ENCODE measurements at regions not wholly inside any gene's neighbourhood (a gene's known extent, or its start where the extent isn't known, plus 50 kb on each side); places are given as distances from the start of the nearest gene placed in this dataset.

DNA sequence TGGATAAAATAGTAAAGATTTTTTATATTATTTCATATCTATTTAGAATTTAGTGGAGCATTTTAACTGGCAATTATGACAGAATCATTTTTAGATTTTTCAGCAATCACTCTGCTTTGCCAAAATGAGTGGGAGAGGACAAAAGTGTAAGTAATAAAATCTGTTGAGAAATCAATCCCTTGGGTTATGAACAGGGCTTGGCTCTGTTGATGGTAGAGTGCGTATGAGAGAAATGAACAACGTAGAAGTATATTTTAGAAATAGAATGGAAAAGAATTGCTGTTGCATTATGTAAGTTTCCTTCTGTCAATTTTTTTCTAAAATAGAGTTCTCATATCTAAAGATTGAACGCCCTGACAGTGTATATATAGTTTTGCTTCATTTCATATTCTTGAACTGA lies 154.1 kb upstream of the PRDM9 start:
- TF ChIP-seq, protein P1, sequence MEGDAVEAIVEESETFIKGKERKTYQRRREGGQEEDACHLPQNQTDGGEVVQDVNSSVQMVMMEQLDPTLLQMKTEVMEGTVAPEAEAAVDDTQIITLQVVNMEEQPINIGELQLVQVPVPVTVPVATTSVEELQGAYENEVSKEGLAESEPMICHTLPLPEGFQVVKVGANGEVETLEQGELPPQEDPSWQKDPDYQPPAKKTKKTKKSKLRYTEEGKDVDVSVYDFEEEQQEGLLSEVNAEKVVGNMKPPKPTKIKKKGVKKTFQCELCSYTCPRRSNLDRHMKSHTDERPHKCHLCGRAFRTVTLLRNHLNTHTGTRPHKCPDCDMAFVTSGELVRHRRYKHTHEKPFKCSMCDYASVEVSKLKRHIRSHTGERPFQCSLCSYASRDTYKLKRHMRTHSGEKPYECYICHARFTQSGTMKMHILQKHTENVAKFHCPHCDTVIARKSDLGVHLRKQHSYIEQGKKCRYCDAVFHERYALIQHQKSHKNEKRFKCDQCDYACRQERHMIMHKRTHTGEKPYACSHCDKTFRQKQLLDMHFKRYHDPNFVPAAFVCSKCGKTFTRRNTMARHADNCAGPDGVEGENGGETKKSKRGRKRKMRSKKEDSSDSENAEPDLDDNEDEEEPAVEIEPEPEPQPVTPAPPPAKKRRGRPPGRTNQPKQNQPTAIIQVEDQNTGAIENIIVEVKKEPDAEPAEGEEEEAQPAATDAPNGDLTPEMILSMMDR (conservative IDR thresholded peaks at IDR 0.05) = no peak
- TF ChIP-seq EZH2 (IDR thresholded peaks at IDR 0.05; ENCODE audit: low read depth) = no peak

Measured in PC-9 (cell line).